ENCODE measurements at regions not wholly inside any gene's neighbourhood (a gene's known extent, or its start where the extent isn't known, plus 50 kb on each side); places are given as distances from the start of the nearest gene placed in this dataset.
"Not testable (repeated sequence)": the region's sequence is repeated elsewhere in the genome, so short reads cannot be mapped to it uniquely, and the experiment has no call there.

GRCh38 chr12:85575120-85576096 lies 260.8 kb downstream of the RASSF9 start:
- ATAC-seq, result no peak

GRCh38 chr12:85580562-85581168 lies 255.5 kb downstream of the RASSF9 start:
- ATAC-seq, result no peak

- ATAC-seq, result no peak
These were observed 249.1 kb downstream of the RASSF9 start for GRCh38 chr12:85587158-85587557.

GRCh38 chr12:85588221-85588620 lies 248.0 kb downstream of the RASSF9 start:
- no peak for ATAC-seq

- ATAC-seq, result no peak
These were observed 235.4 kb downstream of the RASSF9 start for GRCh38 chr12:85600841-85601240.

- ATAC-seq, result no peak
These were observed 232.7 kb downstream of the RASSF9 start for GRCh38 chr12:85603556-85603955.

GRCh38 chr12:85606455-85606854 lies 229.8 kb downstream of the RASSF9 start:
- ATAC-seq, result no peak

- ATAC-seq, result no peak
These were observed 226.4 kb downstream of the RASSF9 start for GRCh38 chr12:85609778-85610177.

- ATAC-seq, result no peak
These were observed 226.0 kb downstream of the RASSF9 start for GRCh38 chr12:85610194-85610593.

- ATAC-seq, result no peak
These were observed 220.0 kb downstream of the RASSF9 start for GRCh38 chr12:85616201-85616600.

GRCh38 chr12:85617307-85618091 lies 218.7 kb downstream of the RASSF9 start:
- no peak for ATAC-seq

GRCh38 chr12:85621041-85621440 lies 215.2 kb downstream of the RASSF9 start:
- no peak for ATAC-seq

GRCh38 chr12:85623763-85624162 lies 212.4 kb downstream of the RASSF9 start:
- ATAC-seq, result no peak

- no peak for ATAC-seq
These were observed 210.7 kb downstream of the RASSF9 start for GRCh38 chr12:85625467-85625866.

- ATAC-seq, result no peak
These were observed 210.0 kb downstream of the RASSF9 start for GRCh38 chr12:85626001-85626783.

GRCh38 chr12:85626784-85627171 lies 209.4 kb downstream of the RASSF9 start:
- ATAC-seq, result no peak

GRCh38 chr12:85627584-85627983 lies 208.6 kb downstream of the RASSF9 start:
- no peak for ATAC-seq

- not testable (repeated sequence) for ATAC-seq
These were observed 207.6 kb downstream of the RASSF9 start for GRCh38 chr12:85628562-85628961.

- no peak for ATAC-seq
These were observed 205.4 kb downstream of the RASSF9 start for GRCh38 chr12:85630851-85631250.

- ATAC-seq, result no peak
These were observed 203.8 kb downstream of the RASSF9 start for GRCh38 chr12:85632390-85632789.

GRCh38 chr12:85633491-85633890 lies 202.7 kb downstream of the RASSF9 start:
- ATAC-seq, result no peak

GRCh38 chr12:85639834-85640233 lies 196.4 kb downstream of the RASSF9 start:
- ATAC-seq, result no peak
